PFSK-1 (cell line): ENCODE measurements at regions not wholly inside any gene's neighbourhood (a gene's known extent, or its start where the extent isn't known, plus 50 kb on each side); places are given as distances from the start of the nearest gene placed in this dataset.

Experiments used
- FOXP2 ChIP-seq: optimal IDR thresholded peaks from 2 replicates; pipeline ENCODE3; 2011; ENCODE audit warnings: borderline replicate concordance, control low read depth, inconsistent platforms; ENCODE audit not compliant: insufficient read depth; ENCODE audit errors: extremely low read length, extremely low read depth
- POLR2AphosphoS5 ChIP-seq: IDR thresholded peaks from 2 replicates; pipeline ENCODE4 v1.6.1; 2012; ENCODE audit warnings: low read depth, mild to moderate bottlenecking, control low read depth, low read length, moderate library complexity
- REST ChIP-seq, 2 experiments: IDR thresholded peaks; 2 replicates each; pipeline versions ENCODE4 v1.6.1 to v1.8.0; 2011 to 2012; ENCODE audit warnings: low read depth in 2 of 2, low read length in 2 of 2, control low read depth in 1 of 2, inconsistent platforms in 1 of 2, mild to moderate bottlenecking in 1 of 2, moderate library complexity in 1 of 2; ENCODE audit not compliant: insufficient read depth in 1 of 2
- SIN3A ChIP-seq: IDR thresholded peaks from 2 replicates; pipeline ENCODE4 v1.6.1; 2012; ENCODE audit warnings: mild to moderate bottlenecking, low read length, moderate library complexity, borderline replicate concordance; ENCODE audit not compliant: insufficient read depth
- TAF1 ChIP-seq: IDR thresholded peaks from 2 replicates; pipeline ENCODE4 v1.6.1; 2012; ENCODE audit warnings: low read length, control low read depth, borderline replicate concordance; ENCODE audit not compliant: insufficient read depth

GRCh38 chr5:57568136-57568535 lies 85.5 kb upstream of the ACTBL2 start:
- TF ChIP-seq REST (IDR thresholded peaks at IDR 0.05; ENCODE audit: insufficient read depth in 1 of 2, low read depth in 2 of 2, low read length in 2 of 2) = no peak
- no peak for TF ChIP-seq TAF1
- TF ChIP-seq POLR2AphosphoS5 = no peak
- TF ChIP-seq SIN3A = no peak
- no peak for TF ChIP-seq FOXP2
